ENCODE measurements at regions not wholly inside any gene's neighbourhood (a gene's known extent, or its start where the extent isn't known, plus 50 kb on each side); places are given as distances from the start of the nearest gene placed in this dataset.

DNA sequence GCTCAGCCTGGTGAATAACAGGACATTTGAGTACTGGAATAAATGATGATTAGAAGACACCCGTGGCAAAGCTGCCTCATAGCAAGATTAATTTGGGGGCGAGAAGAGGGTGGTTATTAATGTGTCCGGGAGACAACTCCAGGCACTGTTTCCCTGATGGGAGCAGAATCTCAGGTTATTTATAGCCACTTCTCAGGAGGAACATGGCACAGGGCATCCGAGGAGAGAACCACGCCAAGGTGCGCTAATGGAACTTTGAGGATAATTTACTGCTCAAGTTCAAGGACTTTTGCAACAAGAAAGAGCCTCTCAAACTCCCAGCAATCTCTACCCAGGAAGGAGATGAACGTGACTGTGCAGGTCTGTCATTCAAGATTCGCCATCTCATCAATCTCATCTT lies 362.5 kb upstream of the ERCC4 start:
- TF ChIP-seq EZH2 (IDR thresholded peaks at IDR 0.05; ENCODE audit: borderline replicate concordance, low read length): no peak
- TF ChIP-seq, protein P1, sequence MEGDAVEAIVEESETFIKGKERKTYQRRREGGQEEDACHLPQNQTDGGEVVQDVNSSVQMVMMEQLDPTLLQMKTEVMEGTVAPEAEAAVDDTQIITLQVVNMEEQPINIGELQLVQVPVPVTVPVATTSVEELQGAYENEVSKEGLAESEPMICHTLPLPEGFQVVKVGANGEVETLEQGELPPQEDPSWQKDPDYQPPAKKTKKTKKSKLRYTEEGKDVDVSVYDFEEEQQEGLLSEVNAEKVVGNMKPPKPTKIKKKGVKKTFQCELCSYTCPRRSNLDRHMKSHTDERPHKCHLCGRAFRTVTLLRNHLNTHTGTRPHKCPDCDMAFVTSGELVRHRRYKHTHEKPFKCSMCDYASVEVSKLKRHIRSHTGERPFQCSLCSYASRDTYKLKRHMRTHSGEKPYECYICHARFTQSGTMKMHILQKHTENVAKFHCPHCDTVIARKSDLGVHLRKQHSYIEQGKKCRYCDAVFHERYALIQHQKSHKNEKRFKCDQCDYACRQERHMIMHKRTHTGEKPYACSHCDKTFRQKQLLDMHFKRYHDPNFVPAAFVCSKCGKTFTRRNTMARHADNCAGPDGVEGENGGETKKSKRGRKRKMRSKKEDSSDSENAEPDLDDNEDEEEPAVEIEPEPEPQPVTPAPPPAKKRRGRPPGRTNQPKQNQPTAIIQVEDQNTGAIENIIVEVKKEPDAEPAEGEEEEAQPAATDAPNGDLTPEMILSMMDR (conservative IDR thresholded peaks at IDR 0.05 in 1 of 2, IDR thresholded peaks at IDR 0.05 in 1 of 2; ENCODE audit: extremely low read depth in 1 of 2, insufficient read depth in 1 of 2, low read depth in 1 of 2, low read length in 2 of 2): no peak
